ENCODE measurements at regions not wholly inside any gene's neighbourhood (a gene's known extent, or its start where the extent isn't known, plus 50 kb on each side); places are given as distances from the start of the nearest gene placed in this dataset.

- no peaks in the 10 kb centered on the region for H3K27me3 ChIP-seq (ENCODE audit: insufficient read depth, poor library complexity, severe bottlenecking)
- H3K27ac ChIP-seq (replicated peaks): no peak overlapping the region
- TF ChIP-seq CTCF (IDR thresholded peaks at IDR 0.05; ENCODE audit: insufficient read depth, low read length) (no peak), SPI1 (IDR thresholded peaks at IDR 0.05; ENCODE audit: borderline replicate concordance, low read depth) (no peak), POLR2AphosphoS5 (IDR thresholded peaks at IDR 0.05; ENCODE audit: low read depth) (no peak), REST (IDR thresholded peaks at IDR 0.05; ENCODE audit: insufficient replicate concordance, low read depth) (no peak), GABPA (IDR thresholded peaks at IDR 0.05; ENCODE audit: low read depth) (no peak)
- no peak overlapping the region for H3K4me3 ChIP-seq (replicated peaks; ENCODE audit: insufficient read depth, low read length)
- DNase-seq (ENCODE audit: low read depth in 1 of 2, low spot score in 1 of 2): no peak
These were observed 166.3 kb downstream of the PHLDA1 start for GRCh38 chr12:75865315-75865714.

GRCh38 chr12:75864161-75864560 lies 167.4 kb downstream of the PHLDA1 start:
- Histone ChIP-seq H3K4me3 (replicated peaks; ENCODE audit: insufficient read depth, low read length) (no peak overlapping the region), H3K27me3 (ENCODE audit: insufficient read depth, poor library complexity, severe bottlenecking) (no peaks in the 10 kb centered on the region), H3K27ac (replicated peaks) (no peak overlapping the region)
- no peak for DNase-seq (ENCODE audit: low read depth in 1 of 2, low spot score in 1 of 2)
- TF ChIP-seq REST (IDR thresholded peaks at IDR 0.05; ENCODE audit: insufficient replicate concordance, low read depth) (no peak), SPI1 (IDR thresholded peaks at IDR 0.05; ENCODE audit: borderline replicate concordance, low read depth) (no peak), CTCF (IDR thresholded peaks at IDR 0.05; ENCODE audit: insufficient read depth, low read length) (no peak), POLR2AphosphoS5 (IDR thresholded peaks at IDR 0.05; ENCODE audit: low read depth) (no peak), GABPA (IDR thresholded peaks at IDR 0.05; ENCODE audit: low read depth) (no peak)

- Histone ChIP-seq H3K4me3 (replicated peaks; ENCODE audit: insufficient read depth, low read length) (no peak overlapping the region), H3K27ac (replicated peaks) (no peak overlapping the region), H3K27me3 (ENCODE audit: insufficient read depth, poor library complexity, severe bottlenecking) (no peaks in the 10 kb centered on the region)
- TF ChIP-seq CTCF (IDR thresholded peaks at IDR 0.05; ENCODE audit: insufficient read depth, low read length): no peak
- no peak for TF ChIP-seq GABPA (IDR thresholded peaks at IDR 0.05; ENCODE audit: low read depth)
- no peak for TF ChIP-seq SPI1 (IDR thresholded peaks at IDR 0.05; ENCODE audit: borderline replicate concordance, low read depth)
- TF ChIP-seq REST (IDR thresholded peaks at IDR 0.05; ENCODE audit: insufficient replicate concordance, low read depth): no peak
- no peak for TF ChIP-seq POLR2AphosphoS5 (IDR thresholded peaks at IDR 0.05; ENCODE audit: low read depth)
- DNase-seq (ENCODE audit: low read depth in 1 of 2, low spot score in 1 of 2): no peak
These were observed 168.0 kb downstream of the PHLDA1 start for GRCh38 chr12:75863533-75863932.
